ENCODE measurements at regions not wholly inside any gene's neighbourhood (a gene's known extent, or its start where the extent isn't known, plus 50 kb on each side); places are given as distances from the start of the nearest gene placed in this dataset.

DNA sequence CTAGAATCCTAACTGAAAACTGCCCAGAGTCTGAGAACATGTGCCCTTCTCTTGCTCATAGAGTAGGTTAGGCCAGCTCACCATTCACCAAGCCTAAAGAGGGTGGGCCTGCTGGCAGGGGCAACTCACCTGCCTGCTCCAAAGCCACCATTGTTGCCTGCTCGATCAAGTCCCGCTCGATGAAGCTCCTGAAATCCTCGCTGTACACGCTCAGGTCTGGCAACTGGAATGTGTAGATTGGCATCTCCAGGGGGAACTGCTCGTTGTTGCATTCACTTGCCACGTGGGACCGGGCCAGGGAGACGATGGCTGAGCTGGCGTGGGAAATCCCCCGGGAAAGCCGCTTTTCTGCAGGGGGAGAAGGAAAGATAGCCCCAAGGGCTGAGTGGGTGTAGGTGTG lies 232.2 kb downstream of the KLF13 start:
- Histone ChIP-seq H3K4me1 (ENCODE audit: control insufficient read depth, insufficient read depth, low read length) (no peaks in the 10 kb centered on the region), H3K27ac (ENCODE audit: extremely low read depth, low read depth, low read length) (no peak overlapping the region), H3K4me3 (ENCODE audit: low read depth, low read length) (no peak overlapping the region), H3K9me3 (ENCODE audit: control insufficient read depth, insufficient read depth, low read depth, low read length) (no peaks in the 10 kb centered on the region), H3K36me3 (ENCODE audit: control insufficient read depth in 2 of 2, insufficient read depth in 1 of 2, low read length in 2 of 2) (no peaks in the 10 kb centered on the region)
- ChIA-PET POLR2A (no interaction called here), CTCF (interaction anchor here (0.7 kb wide), 1 partner anchor 47 kb away, joined by 4 read pairs; no protein-coding TSS in a partner anchor)
- TF ChIP-seq ZNF114 (tag by site-specific recombination; IDR thresholded peaks at IDR 0.05) (no peak), ZNF521 (tag by site-specific recombination; IDR thresholded peaks at IDR 0.05) (no peak)

DNA sequence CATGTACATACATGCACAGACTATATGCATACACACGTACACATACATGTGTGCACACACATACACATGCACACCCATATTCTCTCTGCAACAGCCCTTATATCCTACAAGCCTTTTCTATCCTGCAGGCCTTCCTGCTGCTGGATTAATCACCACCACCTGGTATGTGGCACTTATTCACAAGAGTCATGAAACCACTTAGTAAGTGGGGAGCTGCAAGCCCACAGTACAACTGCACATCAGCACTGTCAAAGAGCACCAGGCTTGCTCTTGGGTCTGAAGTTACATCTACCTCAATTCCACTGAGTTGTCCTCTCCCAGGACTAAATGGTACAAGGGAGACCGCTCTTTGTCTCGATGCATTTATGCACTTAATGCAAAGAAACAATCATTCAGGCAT lies 233.2 kb downstream of the KLF13 start:
- no peaks in the 10 kb centered on the region for H3K9me3 ChIP-seq (ENCODE audit: control insufficient read depth, insufficient read depth, low read depth, low read length)
- H3K4me1 ChIP-seq (ENCODE audit: control insufficient read depth, insufficient read depth, low read length), result no peaks in the 10 kb centered on the region
- ChIA-PET CTCF (no interaction called here), POLR2A (no interaction called here)
- H3K27ac ChIP-seq (ENCODE audit: extremely low read depth, low read depth, low read length), result no peak overlapping the region
- H3K4me3 ChIP-seq (ENCODE audit: low read depth, low read length), result no peak overlapping the region
- no peaks in the 10 kb centered on the region for H3K36me3 ChIP-seq (ENCODE audit: control insufficient read depth in 2 of 2, insufficient read depth in 1 of 2, low read length in 2 of 2)
- no peak for TF ChIP-seq ZNF785 (tag by site-specific recombination; IDR thresholded peaks at IDR 0.05)
- TF ChIP-seq, protein P1, sequence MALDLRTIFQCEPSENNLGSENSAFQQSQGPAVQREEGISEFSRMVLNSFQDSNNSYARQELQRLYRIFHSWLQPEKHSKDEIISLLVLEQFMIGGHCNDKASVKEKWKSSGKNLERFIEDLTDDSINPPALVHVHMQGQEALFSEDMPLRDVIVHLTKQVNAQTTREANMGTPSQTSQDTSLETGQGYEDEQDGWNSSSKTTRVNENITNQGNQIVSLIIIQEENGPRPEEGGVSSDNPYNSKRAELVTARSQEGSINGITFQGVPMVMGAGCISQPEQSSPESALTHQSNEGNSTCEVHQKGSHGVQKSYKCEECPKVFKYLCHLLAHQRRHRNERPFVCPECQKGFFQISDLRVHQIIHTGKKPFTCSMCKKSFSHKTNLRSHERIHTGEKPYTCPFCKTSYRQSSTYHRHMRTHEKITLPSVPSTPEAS (tag by site-specific recombination; IDR thresholded peaks at IDR 0.05), result no peak

DNA sequence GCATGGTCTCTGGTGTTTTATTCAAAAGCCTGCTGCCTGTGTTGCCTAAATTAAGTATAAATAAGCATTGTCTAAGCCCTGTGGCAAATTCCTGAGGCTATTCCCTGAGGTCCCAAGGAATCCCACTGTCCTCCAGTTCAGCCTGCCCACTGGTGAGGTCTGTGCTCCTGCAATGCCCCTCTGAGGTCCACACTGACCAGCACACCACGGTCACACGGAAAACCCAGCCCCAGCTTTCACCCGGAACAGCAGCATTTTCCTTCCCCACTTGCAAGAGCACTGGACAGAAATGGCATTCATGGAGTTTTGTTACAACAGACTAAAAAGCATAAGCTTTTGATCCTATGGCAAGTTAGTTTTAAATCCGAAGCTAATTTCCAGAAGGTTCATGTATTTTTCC lies 234.0 kb downstream of the KLF13 start:
- POLR2A ChIA-PET, result no interaction called here
- TF ChIP-seq ZNF211 (tag by site-specific recombination; IDR thresholded peaks at IDR 0.05; ENCODE audit: low read depth), result no peak
- TF ChIP-seq ZNF146 (tag by site-specific recombination; IDR thresholded peaks at IDR 0.05), result no peak
- no peak for TF ChIP-seq RBAK (tag by site-specific recombination; IDR thresholded peaks at IDR 0.05)
- TF ChIP-seq ZNF133 (tag by site-specific recombination; IDR thresholded peaks at IDR 0.05), result no peak
- TF ChIP-seq, protein P2, sequence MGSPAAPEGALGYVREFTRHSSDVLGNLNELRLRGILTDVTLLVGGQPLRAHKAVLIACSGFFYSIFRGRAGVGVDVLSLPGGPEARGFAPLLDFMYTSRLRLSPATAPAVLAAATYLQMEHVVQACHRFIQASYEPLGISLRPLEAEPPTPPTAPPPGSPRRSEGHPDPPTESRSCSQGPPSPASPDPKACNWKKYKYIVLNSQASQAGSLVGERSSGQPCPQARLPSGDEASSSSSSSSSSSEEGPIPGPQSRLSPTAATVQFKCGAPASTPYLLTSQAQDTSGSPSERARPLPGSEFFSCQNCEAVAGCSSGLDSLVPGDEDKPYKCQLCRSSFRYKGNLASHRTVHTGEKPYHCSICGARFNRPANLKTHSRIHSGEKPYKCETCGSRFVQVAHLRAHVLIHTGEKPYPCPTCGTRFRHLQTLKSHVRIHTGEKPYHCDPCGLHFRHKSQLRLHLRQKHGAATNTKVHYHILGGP (tag by site-specific recombination; IDR thresholded peaks at IDR 0.05), result no peak
- no peak for TF ChIP-seq ZNF473 (tag by site-specific recombination; IDR thresholded peaks at IDR 0.05)
- no peak for TF ChIP-seq ZNF266 (tag by site-specific recombination; IDR thresholded peaks at IDR 0.05; ENCODE audit: low read depth)
- TF ChIP-seq ZNF48 (tag by site-specific recombination; IDR thresholded peaks at IDR 0.05), result no peak
- TF ChIP-seq ZNF830 (tag by site-specific recombination; IDR thresholded peaks at IDR 0.05; ENCODE audit: low read depth), result no peak
- no peak for TF ChIP-seq ZNF624 (tag by site-specific recombination; IDR thresholded peaks at IDR 0.05)
- TF ChIP-seq, protein P3, sequence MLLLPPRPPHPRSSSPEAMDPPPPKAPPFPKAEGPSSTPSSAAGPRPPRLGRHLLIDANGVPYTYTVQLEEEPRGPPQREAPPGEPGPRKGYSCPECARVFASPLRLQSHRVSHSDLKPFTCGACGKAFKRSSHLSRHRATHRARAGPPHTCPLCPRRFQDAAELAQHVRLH (tag by site-specific recombination; IDR thresholded peaks at IDR 0.05), result no peak
- TF ChIP-seq ZNF510 (tag by site-specific recombination; IDR thresholded peaks at IDR 0.05; ENCODE audit: insufficient replicate concordance), result no peak
- TF ChIP-seq ZNF24 (tag by site-specific recombination; IDR thresholded peaks at IDR 0.05), result no peak
- no peak for TF ChIP-seq ZNF585B (tag by site-specific recombination; IDR thresholded peaks at IDR 0.05)
- TF ChIP-seq ZNF629 (tag by site-specific recombination; IDR thresholded peaks at IDR 0.05), result no peak
- TF ChIP-seq ZXDB (tag by site-specific recombination; IDR thresholded peaks at IDR 0.05), result no peak
- no peak for TF ChIP-seq ZNF132 (tag by site-specific recombination; IDR thresholded peaks at IDR 0.05; ENCODE audit: borderline replicate concordance)
- TF ChIP-seq, protein P4, sequence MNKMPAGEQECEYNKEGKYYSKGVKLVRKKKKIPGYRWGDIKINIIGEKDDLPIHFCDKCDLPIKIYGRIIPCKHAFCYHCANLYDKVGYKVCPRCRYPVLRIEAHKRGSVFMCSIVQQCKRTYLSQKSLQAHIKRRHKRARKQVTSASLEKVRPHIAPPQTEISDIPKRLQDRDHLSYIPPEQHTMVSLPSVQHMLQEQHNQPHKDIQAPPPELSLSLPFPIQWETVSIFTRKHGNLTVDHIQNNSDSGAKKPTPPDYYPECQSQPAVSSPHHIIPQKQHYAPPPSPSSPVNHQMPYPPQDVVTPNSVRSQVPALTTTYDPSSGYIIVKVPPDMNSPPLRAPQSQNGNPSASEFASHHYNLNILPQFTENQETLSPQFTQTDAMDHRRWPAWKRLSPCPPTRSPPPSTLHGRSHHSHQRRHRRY (tag by site-specific recombination; IDR thresholded peaks at IDR 0.05), result no peak

More for the DNA sequence above, 234.0 kb downstream of the KLF13 start:
- Histone ChIP-seq H3K36me3 (ENCODE audit: control insufficient read depth in 2 of 2, insufficient read depth in 1 of 2, low read length in 2 of 2) (no peaks in the 10 kb centered on the region), H3K4me1 (ENCODE audit: control insufficient read depth, insufficient read depth, low read length) (no peaks in the 10 kb centered on the region), H3K27ac (ENCODE audit: extremely low read depth, low read depth, low read length) (no peak overlapping the region), H3K4me3 (ENCODE audit: low read depth, low read length) (no peak overlapping the region), H3K9me3 (ENCODE audit: control insufficient read depth, insufficient read depth, low read depth, low read length) (no peaks in the 10 kb centered on the region)
- CTCF ChIA-PET, result no interaction called here

Measured in HEK293 (cell line).